HG02852 (cell line): ENCODE measurements at regions not wholly inside any gene's neighbourhood (a gene's known extent, or its start where the extent isn't known, plus 50 kb on each side); places are given as distances from the start of the nearest gene placed in this dataset.
"Not testable (repeated sequence)": the region's sequence is repeated elsewhere in the genome, so short reads cannot be mapped to it uniquely, and the experiment has no call there.

Experiments used
- ATAC-seq: cut with Tn5 transposase; IDR thresholded peaks from one replicate; pipeline ENCODE4 v1.9.1; 2021; ENCODE audit warnings: mild to moderate bottlenecking, moderate library complexity; ENCODE audit not compliant: unreplicated experiment

- not testable (repeated sequence) for ATAC-seq
Measured at GRCh38 chr3:18693588-18694329, 268.6 kb upstream of the SATB1 start.

GRCh38 chr3:18687286-18687685, 262.1 kb upstream of the SATB1 start:
- ATAC-seq, result no peak

- ATAC-seq, result no peak
Measured at GRCh38 chr3:18683900-18684299, 258.8 kb upstream of the SATB1 start.

- no peak for ATAC-seq
Measured at GRCh38 chr3:18681818-18682345, 256.7 kb upstream of the SATB1 start.

GRCh38 chr3:18680758-18681157, 255.6 kb upstream of the SATB1 start:
- ATAC-seq, result no peak

- peak; percentile 56 for ATAC-seq
Measured at GRCh38 chr3:18679238-18679637, 254.1 kb upstream of the SATB1 start.

GRCh38 chr3:18675197-18675596, 250.1 kb upstream of the SATB1 start:
- ATAC-seq, result no peak

- ATAC-seq, result peak; percentile 68
Measured at GRCh38 chr3:18672561-18672960, 247.4 kb upstream of the SATB1 start.

- no peak for ATAC-seq
Measured at GRCh38 chr3:18670759-18671158, 245.6 kb upstream of the SATB1 start.

GRCh38 chr3:18669374-18669773, 244.2 kb upstream of the SATB1 start:
- no peak for ATAC-seq

- no peak for ATAC-seq
Measured at GRCh38 chr3:18667552-18667951, 242.4 kb upstream of the SATB1 start.

- ATAC-seq, result no peak
Measured at GRCh38 chr3:18666655-18667054, 241.5 kb upstream of the SATB1 start.

GRCh38 chr3:18660059-18660458, 234.9 kb upstream of the SATB1 start:
- no peak for ATAC-seq

GRCh38 chr3:18657858-18658820, 233.0 kb upstream of the SATB1 start:
- no peak for ATAC-seq

- ATAC-seq, result no peak
Measured at GRCh38 chr3:18656866-18657265, 231.7 kb upstream of the SATB1 start.

- no peak for ATAC-seq
Measured at GRCh38 chr3:18656410-18656809, 231.3 kb upstream of the SATB1 start.

GRCh38 chr3:18655827-18656226, 230.7 kb upstream of the SATB1 start:
- ATAC-seq, result no peak

- no peak for ATAC-seq
Measured at GRCh38 chr3:18652781-18653180, 227.6 kb upstream of the SATB1 start.

- ATAC-seq, result no peak
Measured at GRCh38 chr3:18650731-18651130, 225.6 kb upstream of the SATB1 start.

- peak; percentile 91 for ATAC-seq
Measured at GRCh38 chr3:18649666-18650363, 224.7 kb upstream of the SATB1 start.

- no peak for ATAC-seq
Measured at GRCh38 chr3:18648868-18649462, 223.8 kb upstream of the SATB1 start.
